H1 (cell line): ENCODE measurements at regions not wholly inside any gene's neighbourhood (a gene's known extent, or its start where the extent isn't known, plus 50 kb on each side); places are given as distances from the start of the nearest gene placed in this dataset.
A peak's percentile ranks its signal among the peaks of the same experiment; 100 is the strongest.

Source experiments
- CTCF ChIA-PET: fragments of 300-600 bp; sonication (Branson Sonifier 250); formaldehyde crosslinking; loops from one replicate; lab custom pipeline; 2021; ENCODE audit not compliant: partially characterized antibody; lab: Charles Lee
- POLR2A ChIA-PET: fragments of 300-600 bp; sonication (Branson Sonifier 250); formaldehyde crosslinking; loops from one replicate; lab custom pipeline; 2021; ENCODE audit warnings: inconsistent platforms; ENCODE audit not compliant: partially characterized antibody; lab: Charles Lee
- DNase-seq, 2 experiments: peaks; one replicate each; pipeline versions ENCODE4 v3.0.0 to v3.0.0-alpha.2; 2010 to 2022; ENCODE audit warnings: low spot score in 2 of 2, low read depth in 1 of 2, mixed read lengths in 1 of 2
- FAIRE-seq: peaks from 2 replicates; lab custom pipeline; 2011; peaks lifted over from hg19 to GRCh38; lab: Jason Lieb, UNC
- H2AFZ ChIP-seq: 2 replicates; pipeline ENCODE4 v1.8.1; 2012; ENCODE audit warnings: low read length, inconsistent platforms
- H2AK5ac ChIP-seq: 2 replicates; pipeline ENCODE4 v1.6.1; 2013; ENCODE audit warnings: low read depth, low read length
- H2BK120ac ChIP-seq: replicated peaks from 2 replicates; pipeline ENCODE3; 2013; ENCODE audit warnings: low read depth, low read length, inconsistent platforms
- H2BK12ac ChIP-seq: 2 replicates; pipeline ENCODE4 v1.6.1; 2013; ENCODE audit warnings: low read depth, low read length
- H2BK15ac ChIP-seq: 2 replicates; pipeline ENCODE4 v1.6.1; 2013; ENCODE audit warnings: low read length
- H2BK20ac ChIP-seq: 2 replicates; pipeline ENCODE4 v1.6.1; 2013; ENCODE audit warnings: low read length
- H2BK5ac ChIP-seq: 2 replicates; pipeline ENCODE4 v1.6.1; 2013; ENCODE audit warnings: low read depth, low read length
- H3K14ac ChIP-seq: 2 replicates; pipeline ENCODE4 v1.6.1; 2013; ENCODE audit warnings: inconsistent platforms; ENCODE audit not compliant: insufficient read length
- H3K18ac ChIP-seq: 2 replicates; pipeline ENCODE4 v1.6.1; 2013; ENCODE audit warnings: low read length; ENCODE audit errors: extremely low read depth
- H3K23ac ChIP-seq: 2 replicates; pipeline ENCODE4 v1.6.1; 2013; ENCODE audit warnings: inconsistent platforms; ENCODE audit not compliant: insufficient read length
- H3K23me2 ChIP-seq: 2 replicates; pipeline ENCODE4 v1.6.1; 2013; ENCODE audit warnings: low read depth, low read length
- H3K27ac ChIP-seq: 2 replicates; pipeline ENCODE4 v1.6.1; 2011; ENCODE audit warnings: low read depth, low read length, inconsistent platforms
- H3K27me3 ChIP-seq, 4 experiments: replicated peaks in 1 of 4; 1 replicate in 1 of 4; 2 replicates in 3 of 4; pipeline versions ENCODE4 v1.6.1 to v1.8.1; 2011 to 2013; ENCODE audit warnings: low read length in 3 of 4, mild to moderate bottlenecking in 3 of 4, inconsistent platforms in 2 of 4, mixed read lengths in 2 of 4, moderate library complexity in 1 of 4; ENCODE audit not compliant: control insufficient read depth in 3 of 4, insufficient read depth in 3 of 4; ENCODE audit errors: extremely low read depth in 1 of 4
- H3K36me3 ChIP-seq, 4 experiments: 2 replicates each; pipeline versions ENCODE4 v1.6.1 to v1.8.1; 2011 to 2013; ENCODE audit warnings: mild to moderate bottlenecking in 4 of 4, low read length in 3 of 4, moderate library complexity in 2 of 4, control low read depth in 1 of 4, inconsistent platforms in 1 of 4; ENCODE audit not compliant: insufficient read depth in 4 of 4, control insufficient read depth in 2 of 4
- H3K4ac ChIP-seq: replicated peaks from 2 replicates; pipeline ENCODE3; 2013; ENCODE audit warnings: low read length, low read depth, mixed read lengths, inconsistent platforms; ENCODE audit not compliant: insufficient read length
- H3K4me1 ChIP-seq, 4 experiments: replicated peaks in 1 of 4; 1 replicate in 1 of 4; 2 replicates in 3 of 4; pipeline versions ENCODE4 v1.6.1 to v1.8.1; 2011 to 2013; ENCODE audit warnings: low read length in 3 of 4, inconsistent platforms in 2 of 4, mixed read lengths in 1 of 4; ENCODE audit not compliant: insufficient read depth in 4 of 4, control insufficient read depth in 3 of 4
- H3K4me2 ChIP-seq, 2 experiments: 2 replicates each; pipeline versions ENCODE4 v1.6.1 to v1.8.1; 2011 to 2013; ENCODE audit warnings: low read depth in 2 of 2, low read length in 2 of 2, control low read depth in 1 of 2, inconsistent platforms in 1 of 2, mild to moderate bottlenecking in 1 of 2; ENCODE audit not compliant: insufficient read depth in 1 of 2
- H3K4me3 ChIP-seq, 4 experiments: fragments of 200-600, 300-600 bp in 1 of 4; sonication (generic), shearing (Covaris generic), sonication (Bioruptor Twin) in 1 of 4; 2 replicates each; pipeline versions ENCODE4 v1.5.1 to v1.8.1; 2011 to 2016; ENCODE audit warnings: low read length in 4 of 4, low read depth in 3 of 4, control low read depth in 2 of 4, inconsistent platforms in 2 of 4, mild to moderate bottlenecking in 2 of 4, mixed read lengths in 1 of 4, moderate library complexity in 1 of 4; ENCODE audit not compliant: insufficient read depth in 2 of 4; ENCODE audit errors: extremely low read depth in 1 of 4
- H3K56ac ChIP-seq: replicated peaks from 2 replicates; pipeline ENCODE3; 2013; ENCODE audit warnings: low read depth, mild to moderate bottlenecking, mixed read lengths, low read length, inconsistent platforms; ENCODE audit not compliant: insufficient read length
- H3K79me1 ChIP-seq: 2 replicates; pipeline ENCODE4 v1.6.1; 2013; ENCODE audit warnings: low read depth, low read length, control low read depth
- H3K79me2 ChIP-seq, 2 experiments: 2 replicates each; pipeline versions ENCODE4 v1.6.1 to v1.8.1; 2012 to 2013; ENCODE audit warnings: low read length in 2 of 2, mild to moderate bottlenecking in 2 of 2, inconsistent platforms in 1 of 2; ENCODE audit not compliant: insufficient read depth in 2 of 2, control insufficient read depth in 1 of 2
- H3K9ac ChIP-seq, 4 experiments: replicated peaks in 1 of 4; 1 replicate in 1 of 4; 2 replicates in 3 of 4; pipeline versions ENCODE4 v1.6.1 to v1.8.1; 2011 to 2013; ENCODE audit warnings: low read depth in 3 of 4, low read length in 3 of 4, control low read depth in 2 of 4, mild to moderate bottlenecking in 2 of 4, moderate library complexity in 2 of 4, inconsistent platforms in 1 of 4; ENCODE audit errors: extremely low read depth in 1 of 4
- H3K9me3 ChIP-seq, 2 experiments: 2 replicates each; pipeline versions ENCODE4 v1.6.1 to v1.8.1; 2012 to 2013; ENCODE audit warnings: mild to moderate bottlenecking in 2 of 2, moderate library complexity in 2 of 2, control low read depth in 1 of 2, inconsistent platforms in 1 of 2, low read depth in 1 of 2, low read length in 1 of 2, mixed read lengths in 1 of 2; ENCODE audit not compliant: insufficient read depth in 2 of 2
- H4K20me1 ChIP-seq, 2 experiments: replicated peaks in 1 of 2; 2 replicates each; pipeline versions ENCODE3 to v1.8.1; 2011 to 2013; ENCODE audit warnings: inconsistent platforms in 2 of 2, low read length in 2 of 2, mild to moderate bottlenecking in 1 of 2; ENCODE audit not compliant: insufficient read depth in 2 of 2, control insufficient read depth in 1 of 2
- H4K5ac ChIP-seq: 2 replicates; pipeline ENCODE4 v1.6.1; 2013; ENCODE audit warnings: low read length, low read depth, mixed read lengths, inconsistent platforms; ENCODE audit not compliant: insufficient read length
- H4K8ac ChIP-seq: 2 replicates; pipeline ENCODE4 v1.8.0; 2013; ENCODE audit warnings: mild to moderate bottlenecking, moderate library complexity, low read length, inconsistent platforms; ENCODE audit not compliant: insufficient read depth; ENCODE audit errors: extremely low read depth
- H4K91ac ChIP-seq: replicated peaks from 2 replicates; pipeline ENCODE3; 2013; ENCODE audit warnings: low read length, mixed read lengths, inconsistent platforms; ENCODE audit not compliant: insufficient read length
- ATF2 ChIP-seq: IDR thresholded peaks from 2 replicates; pipeline ENCODE4 v1.6.1; 2012; ENCODE audit warnings: low read length, inconsistent platforms
- BACH1 ChIP-seq: IDR thresholded peaks from 2 replicates; pipeline ENCODE4 v1.6.1; 2012; ENCODE audit warnings: low read length, improper control_type of control experiment
- BCL11A ChIP-seq, 2 experiments: IDR thresholded peaks; one replicate each; pipeline ENCODE4 v1.6.1; 2011; ENCODE audit warnings: low read depth in 2 of 2, low read length in 2 of 2, mild to moderate bottlenecking in 2 of 2
- BRCA1 ChIP-seq: IDR thresholded peaks from 2 replicates; pipeline ENCODE4 v1.6.1; 2012; ENCODE audit warnings: low read depth, low read length, improper control_type of control experiment
- CEBPB ChIP-seq: IDR thresholded peaks from 2 replicates; pipeline ENCODE4 v1.6.1; 2012; ENCODE audit warnings: low read depth, low read length
- FOSL1 ChIP-seq: IDR thresholded peaks from 2 replicates; pipeline ENCODE4 v1.6.1; 2011; ENCODE audit warnings: mild to moderate bottlenecking, low read depth, low read length, moderate library complexity; ENCODE audit not compliant: insufficient read depth
- HDAC6 ChIP-seq: IDR thresholded peaks from one replicate; pipeline ENCODE4 v1.7.1; 2012; ENCODE audit warnings: low read depth, mild to moderate bottlenecking, inconsistent platforms, low read length, moderate library complexity
- KDM5A ChIP-seq: fragments of 200-600 bp; IDR thresholded peaks from 2 replicates; pipeline ENCODE4 v1.7.1; 2012; ENCODE audit warnings: mild to moderate bottlenecking, low read length, inconsistent platforms, mixed read lengths
- POLR2AphosphoS5 ChIP-seq: IDR thresholded peaks from 2 replicates; pipeline ENCODE4 v1.6.1; 2011; ENCODE audit warnings: low read depth, low read length
- RAD21 ChIP-seq, 2 experiments: IDR thresholded peaks in 1 of 2; conservative IDR thresholded peaks in 1 of 2; 2 replicates each; pipeline ENCODE4 v1.6.1; 2011; ENCODE audit warnings: low read depth in 2 of 2, low read length in 2 of 2, improper control_type of control experiment in 1 of 2, inconsistent platforms in 1 of 2, mild to moderate bottlenecking in 1 of 2, moderate library complexity in 1 of 2
- SAP30 ChIP-seq: fragments of 300-600 bp; sonication (generic); IDR thresholded peaks from 2 replicates; pipeline ENCODE4 v1.7.1; 2012; ENCODE audit warnings: low read length, moderate library complexity, mild to moderate bottlenecking, inconsistent platforms; ENCODE audit not compliant: insufficient read depth, insufficient replicate concordance
- SIRT6 ChIP-seq: IDR thresholded peaks from one replicate; pipeline ENCODE4 v1.7.1; 2012; ENCODE audit warnings: low read length, inconsistent platforms
- TAF1 ChIP-seq: IDR thresholded peaks from 2 replicates; pipeline ENCODE4 v1.6.1; 2011; ENCODE audit warnings: mild to moderate bottlenecking, low read depth, low read length
- TBP ChIP-seq: IDR thresholded peaks from 2 replicates; pipeline ENCODE4 v1.6.1; 2011; ENCODE audit warnings: low read depth, low read length, improper control_type of control experiment
- WGBS, 2 experiments: shearing (Covaris generic) in 1 of 2; methylation state at CpG; one replicate each; pipeline versions ENCODE4 v1.1.6 to v1.1.7; 2013 to 2015; ENCODE audit warnings: low lambda C conversion rate in 2 of 2, mixed read lengths in 2 of 2, inconsistent platforms in 1 of 2, low coverage in 1 of 2, missing lambda C conversion rate in 1 of 2; ENCODE audit not compliant: insufficient replicate concordance in 2 of 2, insufficient coverage in 1 of 2, insufficient read length in 1 of 2; ENCODE audit errors: extremely low coverage in 1 of 2, missing lambda C conversion rate in 1 of 2; 5-methylcytosine and 5-hydroxymethylcytosine counted together

GRCh38 chr3:147977001-147977400 lies 567.8 kb downstream of the ZIC1 start:
- H3K27me3 ChIP-seq, result peaks cover 0 to 1% (median 0%) of the 10 kb centered on the region in 4 experiments; a peak in 1 of 7 replicates
- CTCF ChIA-PET, result interaction anchor here (0.8 kb wide), 1 partner anchor 15 kb away, joined by 3 read pairs; no protein-coding TSS in a partner anchor

More at GRCh38 chr3:147977001-147977400, 567.8 kb downstream of the ZIC1 start:
- Histone ChIP-seq H3K23ac (no peak overlapping the region), H4K5ac (no peak overlapping the region), H3K9me3 (no peaks in the 10 kb centered on the region), H2AK5ac (no peak overlapping the region), H2BK120ac (no peak overlapping the region), H2BK15ac (no peak overlapping the region), H3K79me2 (no peaks in the 10 kb centered on the region), H3K23me2 (no peaks in the 10 kb centered on the region), H3K4me2 (no peak overlapping the region), H4K20me1 (no peaks in the 10 kb centered on the region), H3K4me3 (no peak overlapping the region), H3K18ac (no peak overlapping the region), H2BK20ac (no peak overlapping the region), H3K4me1 (no peaks in the 10 kb centered on the region), H4K8ac (no peak overlapping the region), H3K9ac (no peak overlapping the region)
- FAIRE-seq (no peak), DNase-seq (no peak)
- 100% methylated on average over 1 of the region's 1 CpG; no CpG with 5 or more reads in 1 of the 2 experiments for WGBS, 2 experiments
- TF ChIP-seq FOSL1, result no peak
- no peak for TF ChIP-seq POLR2AphosphoS5
- no peak for TF ChIP-seq KDM5A
- no peak for TF ChIP-seq TAF1
- no peak for TF ChIP-seq RAD21 (IDR thresholded peaks at IDR 0.05 in 1 of 2, conservative IDR thresholded peaks at IDR 0.05 in 1 of 2; ENCODE audit: low read depth in 2 of 2, low read length in 2 of 2)
- TF ChIP-seq HDAC6, result no peak
- no peak for TF ChIP-seq SAP30
- no peak for TF ChIP-seq CEBPB
- TF ChIP-seq ATF2, result no peak
- TF ChIP-seq SIRT6, result no peak
- TF ChIP-seq BRCA1, result no peak
- no peak for TF ChIP-seq TBP
- no peak for TF ChIP-seq BCL11A (IDR thresholded peaks at IDR 0.05; ENCODE audit: low read depth in 2 of 2, low read length in 2 of 2)
- TF ChIP-seq BACH1, result no peak
- TF ChIP-seq, all 59 proteins: peak for 0
- Histone ChIP-seq H2AFZ (peak overlapping the region; percentile 62; the same call in 1 of the 2 replicates), H3K4ac (no peak overlapping the region), H3K79me1 (no peaks in the 10 kb centered on the region), H3K36me3 (no peaks in the 10 kb centered on the region), H2BK5ac (no peak overlapping the region), H3K14ac (no peak overlapping the region), H2BK12ac (no peak overlapping the region), H3K56ac (no peak overlapping the region), H3K27ac (no peak overlapping the region), H4K91ac (no peak overlapping the region)
- POLR2A ChIA-PET, result no interaction called here
